ENCODE measurements at regions not wholly inside any gene's neighbourhood (a gene's known extent, or its start where the extent isn't known, plus 50 kb on each side); places are given as distances from the start of the nearest gene placed in this dataset.

DNA sequence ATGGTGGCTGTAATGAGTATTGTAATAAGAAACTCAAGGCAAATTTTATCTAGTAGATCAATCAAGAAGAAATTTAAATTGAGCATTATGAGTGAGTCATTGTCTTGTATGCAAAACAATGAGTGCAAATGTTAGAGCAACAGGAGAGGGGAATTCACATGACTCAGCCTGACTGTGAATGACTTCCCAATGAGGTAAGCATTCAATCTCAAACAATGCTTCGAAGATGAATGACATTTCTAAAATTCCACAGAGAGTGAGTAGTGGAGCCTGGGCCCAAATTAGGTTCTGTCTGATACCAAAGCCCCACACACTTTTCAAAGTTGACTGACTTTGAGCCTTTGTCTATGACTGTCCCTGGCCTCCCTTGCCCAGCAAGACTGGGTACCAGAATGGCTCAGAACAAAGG lies 738.0 kb downstream of the PTPRU start:
- H3K9me3 Mint-ChIP-seq: no peaks in the 10 kb centered on the region
- peaks cover 29% of the 10 kb centered on the region for H3K27me3 Mint-ChIP-seq (ENCODE audit: low read depth)
- H3K4me3 Mint-ChIP-seq: no peak overlapping the region
- H3K4me1 Mint-ChIP-seq: no peaks in the 10 kb centered on the region
- no peaks in the 10 kb centered on the region for H3K36me3 Mint-ChIP-seq (ENCODE audit: low read depth)
- no peak overlapping the region for H3K27ac Mint-ChIP-seq
- TF ChIP-seq, protein P1, sequence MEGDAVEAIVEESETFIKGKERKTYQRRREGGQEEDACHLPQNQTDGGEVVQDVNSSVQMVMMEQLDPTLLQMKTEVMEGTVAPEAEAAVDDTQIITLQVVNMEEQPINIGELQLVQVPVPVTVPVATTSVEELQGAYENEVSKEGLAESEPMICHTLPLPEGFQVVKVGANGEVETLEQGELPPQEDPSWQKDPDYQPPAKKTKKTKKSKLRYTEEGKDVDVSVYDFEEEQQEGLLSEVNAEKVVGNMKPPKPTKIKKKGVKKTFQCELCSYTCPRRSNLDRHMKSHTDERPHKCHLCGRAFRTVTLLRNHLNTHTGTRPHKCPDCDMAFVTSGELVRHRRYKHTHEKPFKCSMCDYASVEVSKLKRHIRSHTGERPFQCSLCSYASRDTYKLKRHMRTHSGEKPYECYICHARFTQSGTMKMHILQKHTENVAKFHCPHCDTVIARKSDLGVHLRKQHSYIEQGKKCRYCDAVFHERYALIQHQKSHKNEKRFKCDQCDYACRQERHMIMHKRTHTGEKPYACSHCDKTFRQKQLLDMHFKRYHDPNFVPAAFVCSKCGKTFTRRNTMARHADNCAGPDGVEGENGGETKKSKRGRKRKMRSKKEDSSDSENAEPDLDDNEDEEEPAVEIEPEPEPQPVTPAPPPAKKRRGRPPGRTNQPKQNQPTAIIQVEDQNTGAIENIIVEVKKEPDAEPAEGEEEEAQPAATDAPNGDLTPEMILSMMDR (IDR thresholded peaks at IDR 0.05; ENCODE audit: unreplicated experiment in 3 of 3): no peak

DNA sequence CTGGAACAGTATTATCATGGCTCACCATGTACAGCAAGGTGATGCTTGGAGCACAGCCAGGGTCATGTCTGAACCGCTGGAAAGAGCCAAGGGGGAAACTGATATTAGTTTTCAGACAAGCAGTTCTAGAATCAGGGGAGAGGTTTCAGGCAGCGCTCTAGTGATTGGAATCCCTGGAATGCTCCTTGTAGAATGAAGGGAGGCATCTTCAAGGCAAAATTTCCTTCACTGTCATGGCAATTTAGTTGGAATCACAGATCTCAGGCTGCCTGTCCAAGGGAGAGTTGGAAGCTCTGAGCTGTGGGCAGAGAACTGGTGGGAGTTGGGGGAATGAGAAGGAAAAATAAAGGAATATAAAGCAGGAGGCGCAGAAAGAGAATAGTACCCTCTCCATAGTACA lies 737.1 kb downstream of the PTPRU start:
- H3K27me3 Mint-ChIP-seq (ENCODE audit: low read depth): peaks cover 29% of the 10 kb centered on the region
- H3K4me1 Mint-ChIP-seq: no peaks in the 10 kb centered on the region
- H3K36me3 Mint-ChIP-seq (ENCODE audit: low read depth): no peaks in the 10 kb centered on the region
- no peak overlapping the region for H3K27ac Mint-ChIP-seq
- H3K9me3 Mint-ChIP-seq: no peaks in the 10 kb centered on the region
- TF ChIP-seq, protein P1 (IDR thresholded peaks at IDR 0.05; ENCODE audit: unreplicated experiment in 3 of 3): no peak
- H3K4me3 Mint-ChIP-seq: no peak overlapping the region

DNA sequence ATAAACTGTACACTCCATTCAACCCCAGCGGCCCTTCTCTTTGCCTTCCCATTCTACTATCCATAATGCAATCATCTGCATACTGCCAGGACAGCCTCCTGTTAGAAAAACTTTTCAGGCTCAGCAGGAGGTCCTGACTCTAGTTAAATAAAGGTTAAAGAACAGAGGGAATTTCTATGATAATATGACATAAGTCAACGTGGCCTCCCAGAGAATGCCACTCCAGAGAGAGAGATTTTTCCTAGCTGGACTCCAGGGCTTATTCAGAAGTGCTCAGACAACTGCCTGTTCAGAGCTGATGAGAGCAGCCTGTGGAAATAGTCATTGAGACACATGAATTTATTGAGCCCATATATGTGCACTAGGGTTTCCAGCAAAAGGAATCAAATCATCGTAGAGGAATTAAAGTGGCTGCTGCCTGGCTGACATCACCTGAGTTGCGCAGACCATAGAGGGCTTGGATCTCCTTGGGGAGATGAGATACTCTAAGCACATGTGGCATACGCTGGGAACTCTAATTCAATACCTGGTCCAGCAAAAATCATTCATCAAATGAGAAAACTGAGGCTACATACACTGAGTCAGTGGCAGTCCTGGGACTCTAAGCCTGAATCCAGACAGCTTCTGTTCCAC lies 736.2 kb downstream of the PTPRU start:
- no peaks in the 10 kb centered on the region for H3K36me3 Mint-ChIP-seq (ENCODE audit: low read depth)
- H3K4me1 Mint-ChIP-seq: no peaks in the 10 kb centered on the region
- H3K4me3 Mint-ChIP-seq: no peak overlapping the region
- H3K9me3 Mint-ChIP-seq: no peaks in the 10 kb centered on the region
- TF ChIP-seq, protein P1 (IDR thresholded peaks at IDR 0.05; ENCODE audit: unreplicated experiment in 3 of 3): no peak
- H3K27me3 Mint-ChIP-seq (ENCODE audit: low read depth): peaks cover 29% of the 10 kb centered on the region
- no peak overlapping the region for H3K27ac Mint-ChIP-seq

DNA sequence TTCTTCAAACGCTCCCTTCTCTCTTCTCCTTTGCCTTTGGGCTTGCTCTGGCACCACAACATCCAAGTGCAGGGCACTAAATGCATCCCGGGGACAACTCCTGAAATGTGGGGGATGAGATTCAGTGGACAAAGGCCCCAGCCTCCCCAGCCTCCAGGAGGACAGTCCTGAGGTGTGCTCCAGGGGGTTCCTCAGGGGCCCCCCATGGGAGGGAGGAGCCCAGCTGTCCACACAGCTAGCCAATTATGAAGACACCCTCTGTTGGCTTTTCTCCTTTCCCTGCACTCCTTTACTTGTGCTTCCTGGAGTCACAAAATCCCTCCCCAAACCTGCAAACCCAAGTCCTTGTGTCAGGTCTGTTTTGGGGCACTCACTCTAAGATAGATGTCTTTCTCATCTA lies 735.4 kb downstream of the PTPRU start:
- Mint-ChIP-seq H3K4me3 (no peak overlapping the region), H3K36me3 (ENCODE audit: low read depth) (no peaks in the 10 kb centered on the region), H3K9me3 (no peaks in the 10 kb centered on the region), H3K27me3 (ENCODE audit: low read depth) (peaks cover 35% of the 10 kb centered on the region), H3K27ac (no peak overlapping the region), H3K4me1 (no peaks in the 10 kb centered on the region)
- TF ChIP-seq, protein P1 (IDR thresholded peaks at IDR 0.05; ENCODE audit: unreplicated experiment in 3 of 3): no peak

DNA sequence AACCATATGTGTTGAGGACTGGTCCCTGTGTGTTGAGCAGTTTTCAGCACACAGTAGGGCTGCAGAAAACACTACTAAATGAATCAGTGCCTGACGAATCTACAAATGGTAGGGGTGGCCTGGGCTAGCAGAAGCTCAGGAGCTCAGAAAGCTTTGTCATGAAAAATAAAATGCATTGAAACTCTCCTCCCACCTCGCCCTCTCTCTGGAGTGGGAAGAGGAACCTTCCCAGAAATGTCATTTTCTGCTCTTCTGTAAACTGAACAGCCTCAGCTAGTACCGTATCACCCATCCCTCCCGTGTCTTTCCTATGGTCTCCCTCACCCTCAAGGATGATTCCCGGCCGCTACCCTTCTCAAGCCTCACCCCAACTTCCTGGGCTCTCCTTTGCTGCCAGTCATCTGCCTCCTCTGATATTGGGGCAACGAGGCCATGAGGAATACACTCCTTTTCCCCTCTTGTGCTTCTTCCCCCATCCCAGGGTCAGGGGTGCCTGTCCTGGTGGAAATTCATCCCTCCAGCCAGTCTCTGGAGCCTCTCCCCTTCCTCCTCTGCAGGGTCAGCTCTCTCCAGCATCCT lies 734.5 kb downstream of the PTPRU start:
- H3K4me3 Mint-ChIP-seq: no peak overlapping the region
- H3K27me3 Mint-ChIP-seq (ENCODE audit: low read depth): peaks cover 40% of the 10 kb centered on the region
- no peaks in the 10 kb centered on the region for H3K4me1 Mint-ChIP-seq
- H3K36me3 Mint-ChIP-seq (ENCODE audit: low read depth): no peaks in the 10 kb centered on the region
- TF ChIP-seq, protein P1 (IDR thresholded peaks at IDR 0.05; ENCODE audit: unreplicated experiment in 3 of 3): no peak
- no peak overlapping the region for H3K27ac Mint-ChIP-seq
- H3K9me3 Mint-ChIP-seq: no peaks in the 10 kb centered on the region

DNA sequence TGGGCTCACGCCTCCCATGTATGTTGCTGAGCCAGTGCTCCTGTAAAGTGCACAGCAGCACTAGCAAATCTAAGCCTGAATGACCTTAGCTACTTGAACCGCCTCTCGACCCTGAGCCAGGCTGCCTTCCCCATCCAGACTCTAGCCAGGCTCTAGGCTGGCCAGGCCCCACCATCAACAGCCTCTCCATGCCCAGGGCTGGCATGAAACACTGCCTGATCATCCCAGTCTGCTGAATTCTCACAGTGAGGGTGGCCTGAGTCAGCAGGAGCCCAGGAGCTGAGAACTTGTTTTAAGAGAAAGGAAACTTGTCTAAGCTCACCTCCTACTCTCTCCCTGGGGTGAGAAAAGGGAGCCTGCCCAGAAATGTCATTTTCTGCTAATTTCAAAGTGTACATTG lies 733.3 kb downstream of the PTPRU start:
- H3K27me3 Mint-ChIP-seq (ENCODE audit: low read depth): peaks cover 44% of the 10 kb centered on the region
- H3K9me3 Mint-ChIP-seq: no peaks in the 10 kb centered on the region
- no peak overlapping the region for H3K4me3 Mint-ChIP-seq
- H3K27ac Mint-ChIP-seq: no peak overlapping the region
- no peaks in the 10 kb centered on the region for H3K4me1 Mint-ChIP-seq
- TF ChIP-seq, protein P1 (IDR thresholded peaks at IDR 0.05; ENCODE audit: unreplicated experiment in 3 of 3): no peak
- H3K36me3 Mint-ChIP-seq (ENCODE audit: low read depth): no peaks in the 10 kb centered on the region
